NT2/D1 (cell line): ENCODE measurements at regions not wholly inside any gene's neighbourhood (a gene's known extent, or its start where the extent isn't known, plus 50 kb on each side); places are given as distances from the start of the nearest gene placed in this dataset.

ENCODE experiments used
- YY1 ChIP-seq: IDR thresholded peaks from 2 replicates; pipeline ENCODE4 v1.6.1; 2011; ENCODE audit not compliant: insufficient read length, insufficient read depth
- ZNF274 ChIP-seq: IDR thresholded peaks from 2 replicates; pipeline ENCODE4 v1.6.1; 2011; ENCODE audit warnings: mild to moderate bottlenecking, low read depth, low read length

- TF ChIP-seq ZNF274, result no peak
- no peak for TF ChIP-seq YY1
Observed at GRCh38 chr14:61645247-61645646, 50.1 kb upstream of the HIF1A start.
